SK-N-SH (cell line): ENCODE measurements at regions not wholly inside any gene's neighbourhood (a gene's known extent, or its start where the extent isn't known, plus 50 kb on each side); places are given as distances from the start of the nearest gene placed in this dataset.

ENCODE experiments used
- CTCF ChIA-PET: fragments of 300-600, 350-600 bp; formaldehyde crosslinking; extraction: SDS; loops from one replicate; lab custom pipeline; 2021; lab: Yijun Ruan, JAX
- POLR2A ChIA-PET: fragments of 350-600 bp; sonication (Branson Sonifier 250); formaldehyde crosslinking; extraction: SDS; loops from one replicate; lab custom pipeline; 2020; ENCODE audit warnings: antibody characterized with exemption, inconsistent platforms; lab: Yijun Ruan, JAX
- DNase-seq: peaks from one replicate; pipeline ENCODE4 v3.0.0; 2012
- H2AFZ ChIP-seq: fragments of 200-600 bp; sonication (generic); 2 replicates; pipeline ENCODE4 v1.8.1; 2016; ENCODE audit warnings: antibody characterized with exemption, mild to moderate bottlenecking, low read depth
- H3F3A ChIP-seq: fragments of 200-600 bp; sonication (generic); replicated peaks from 2 replicates; pipeline ENCODE3; 2016; ENCODE audit warnings: antibody characterized with exemption, mild to moderate bottlenecking; ENCODE audit not compliant: insufficient read depth
- H3K27ac ChIP-seq, 2 experiments: fragments of 200-500 bp in 1 of 2; fragments of 200-600 bp in 1 of 2; sonication (Bioruptor generic) in 1 of 2; sonication (generic), shearing (Covaris generic) in 1 of 2; 2 replicates each; pipeline versions ENCODE4 v1.5.1 to v1.6.1; 2014 to 2016; ENCODE audit warnings: low read depth in 2 of 2, inconsistent platforms in 1 of 2, low read length in 1 of 2, mild to moderate bottlenecking in 1 of 2, mixed read lengths in 1 of 2
- H3K27me3 ChIP-seq: fragments of 200-600 bp; sonication (generic), shearing (Covaris generic); 2 replicates; pipeline ENCODE4 v1.6.1; 2016; ENCODE audit warnings: mixed run types; ENCODE audit not compliant: insufficient read depth
- H3K36me3 ChIP-seq, 2 experiments: fragments of 200-500 bp in 1 of 2; fragments of 200-600 bp in 1 of 2; sonication (Bioruptor generic) in 1 of 2; sonication (generic) in 1 of 2; replicated peaks in 1 of 2; 2 replicates each; pipeline versions ENCODE3 to v1.5.1; 2014 to 2016; ENCODE audit warnings: low read length in 1 of 2, mild to moderate bottlenecking in 1 of 2; ENCODE audit not compliant: insufficient read depth in 2 of 2, control insufficient read depth in 1 of 2
- H3K4me1 ChIP-seq, 2 experiments: fragments of 200-500 bp in 1 of 2; fragments of 200-600 bp in 1 of 2; sonication (Bioruptor generic) in 1 of 2; sonication (generic), shearing (Covaris generic) in 1 of 2; 2 replicates each; pipeline versions ENCODE4 v1.5.1 to v1.6.1; 2014 to 2016; ENCODE audit warnings: low read depth in 1 of 2, low read length in 1 of 2, mixed run types in 1 of 2; ENCODE audit not compliant: insufficient read depth in 2 of 2, control insufficient read depth in 1 of 2
- H3K4me2 ChIP-seq: fragments of 200-600 bp; sonication (generic), shearing (Covaris generic); 2 replicates; pipeline ENCODE4 v1.6.1; 2017; ENCODE audit warnings: mixed run types
- H3K4me3 ChIP-seq, 2 experiments: fragments of 200-500 bp in 1 of 2; fragments of 200-600 bp in 1 of 2; sonication (Bioruptor generic) in 1 of 2; sonication (generic), shearing (Covaris generic) in 1 of 2; 2 replicates each; pipeline versions ENCODE4 v1.5.1 to v1.8.1; 2014 to 2016; ENCODE audit warnings: low read depth in 2 of 2, inconsistent platforms in 1 of 2, low read length in 1 of 2, mild to moderate bottlenecking in 1 of 2, mixed read lengths in 1 of 2, moderate library complexity in 1 of 2
- H3K79me2 ChIP-seq: fragments of 200-600 bp; sonication (generic); 2 replicates; pipeline ENCODE4 v1.8.1; 2017; ENCODE audit warnings: mild to moderate bottlenecking; ENCODE audit not compliant: insufficient read depth
- H3K9ac ChIP-seq: fragments of 200-600 bp; sonication (generic); 2 replicates; pipeline ENCODE4 v1.6.1; 2017; ENCODE audit warnings: mixed run types
- H3K9me2 ChIP-seq: fragments of 200-600 bp; sonication (generic); 2 replicates; pipeline ENCODE4 v1.6.1; 2017; ENCODE audit warnings: mixed run types
- H3K9me3 ChIP-seq: fragments of 200-600 bp; sonication (generic); 2 replicates; pipeline ENCODE4 v1.6.1; 2017; ENCODE audit warnings: mixed run types, mild to moderate bottlenecking, moderate library complexity
- H4K20me1 ChIP-seq: fragments of 200-600 bp; sonication (generic); 2 replicates; pipeline ENCODE4 v1.6.1; 2017; ENCODE audit warnings: mild to moderate bottlenecking, mixed run types; ENCODE audit not compliant: insufficient read depth
- CHD2 ChIP-seq: fragments of 150-350 bp; IDR thresholded peaks from 2 replicates; pipeline ENCODE4 v1.6.1; 2018; ENCODE audit warnings: low read length; ENCODE audit not compliant: partially characterized antibody
- EP300 ChIP-seq, 2 experiments: IDR thresholded peaks; 2 replicates each; pipeline versions ENCODE4 v1.4.0 to v1.6.1; 2012; ENCODE audit warnings: borderline replicate concordance in 1 of 2, low read depth in 1 of 2, low read length in 1 of 2
- EZH2phosphoT487 ChIP-seq: fragments of 200-600 bp; sonication (generic); IDR thresholded peaks from 2 replicates; pipeline ENCODE4 v1.6.1; 2017; ENCODE audit warnings: low read depth, mixed run types, mild to moderate bottlenecking, antibody characterized with exemption, moderate library complexity, borderline replicate concordance
- FOSL2 ChIP-seq: IDR thresholded peaks from 2 replicates; pipeline ENCODE4 v1.4.0; 2012; ENCODE audit warnings: low read depth, mild to moderate bottlenecking, moderate library complexity, borderline replicate concordance
- GATA2 ChIP-seq: sonication (generic); formaldehyde crosslinking; IDR thresholded peaks from 2 replicates; pipeline ENCODE4 v1.5.0; 2020; ENCODE audit warnings: mild to moderate bottlenecking, missing genetic modification reagents
- MEF2A ChIP-seq: IDR thresholded peaks from 2 replicates; pipeline ENCODE4 v1.4.0; 2012; ENCODE audit warnings: low read depth, borderline replicate concordance
- MXI1 ChIP-seq: IDR thresholded peaks from 2 replicates; pipeline ENCODE4 v1.6.1; 2012; ENCODE audit warnings: mild to moderate bottlenecking, low read depth, low read length, improper control_type of control experiment
- NRF1 ChIP-seq: IDR thresholded peaks from 2 replicates; pipeline ENCODE4 v1.6.1; 2012; ENCODE audit warnings: low read depth, mild to moderate bottlenecking, low read length
- POLR2AphosphoS5 ChIP-seq: IDR thresholded peaks from 2 replicates; pipeline ENCODE4 v1.6.1; 2012; ENCODE audit warnings: low read depth, low read length
- RAD21 ChIP-seq: IDR thresholded peaks from 2 replicates; pipeline ENCODE4 v1.6.1; 2012; ENCODE audit warnings: mild to moderate bottlenecking, low read length
- RCOR1 ChIP-seq: fragments of 150-350 bp; IDR thresholded peaks from 2 replicates; pipeline ENCODE4 v1.6.1; 2017; ENCODE audit warnings: antibody characterized with exemption, low read length
- SMC3 ChIP-seq: IDR thresholded peaks from 2 replicates; pipeline ENCODE4 v1.6.1; 2012; ENCODE audit warnings: low read depth, low read length, improper control_type of control experiment
- TAF1 ChIP-seq: IDR thresholded peaks from 2 replicates; pipeline ENCODE4 v1.6.1; 2012; ENCODE audit warnings: low read depth, mild to moderate bottlenecking, low read length, moderate library complexity, borderline replicate concordance
- TEAD4 ChIP-seq: IDR thresholded peaks from 2 replicates; pipeline ENCODE4 v1.4.0; 2012; ENCODE audit warnings: mild to moderate bottlenecking, borderline replicate concordance; ENCODE audit not compliant: insufficient read depth
- USF1 ChIP-seq: IDR thresholded peaks from 2 replicates; pipeline ENCODE4 v1.4.0; 2012; ENCODE audit warnings: low read depth, borderline replicate concordance
- YY1 ChIP-seq: IDR thresholded peaks from 2 replicates; pipeline ENCODE4 v1.4.0; 2012; ENCODE audit warnings: low read depth, mild to moderate bottlenecking
- WGBS: methylation state at CpG from one replicate; pipeline ENCODE4 v1.1.6; 2017; ENCODE audit warnings: low lambda C conversion rate; 5-methylcytosine and 5-hydroxymethylcytosine counted together
- TF ChIP-seq, protein P1 (sequence below): IDR thresholded peaks from 2 replicates; pipeline ENCODE4 v1.6.1; 2012; ENCODE audit warnings: mild to moderate bottlenecking, low read depth, low read length, moderate library complexity
- TF ChIP-seq, protein P2 (sequence below): fragments of 150-350 bp; IDR thresholded peaks from 2 replicates; pipeline ENCODE4 v1.6.1; 2017; ENCODE audit warnings: antibody characterized with exemption, low read length, low read depth, borderline replicate concordance

GRCh38 chr13:95447814-95448213, 104.7 kb upstream of the CLDN10 start:
- WGBS = 75% methylated on average over 8 of the region's 8 CpGs
- Histone ChIP-seq H3K4me2 (no peak overlapping the region), H3K36me3 (no peaks in the 10 kb centered on the region), H3K9me3 (no peaks in the 10 kb centered on the region), H4K20me1 (no peaks in the 10 kb centered on the region), H3K27me3 (peaks cover 7% of the 10 kb centered on the region; the same call in 1 of the 2 replicates), H3K4me3 (no peak overlapping the region), H3K79me2 (no peaks in the 10 kb centered on the region), H3K4me1 (no peaks in the 10 kb centered on the region; a peak in 1 of 4 replicates), H3K9me2 (no peaks in the 10 kb centered on the region), H2AFZ (no peak overlapping the region), H3F3A (no peaks in the 10 kb centered on the region), H3K9ac (no peak overlapping the region), H3K27ac (no peak overlapping the region)
- ChIA-PET CTCF (interaction anchor here (0.8 kb wide), 1 partner anchor 44 kb away, joined by 3 read pairs; no protein-coding TSS in a partner anchor), POLR2A (no interaction called here)
- no peak for DNase-seq
- TF ChIP-seq, protein P1, sequence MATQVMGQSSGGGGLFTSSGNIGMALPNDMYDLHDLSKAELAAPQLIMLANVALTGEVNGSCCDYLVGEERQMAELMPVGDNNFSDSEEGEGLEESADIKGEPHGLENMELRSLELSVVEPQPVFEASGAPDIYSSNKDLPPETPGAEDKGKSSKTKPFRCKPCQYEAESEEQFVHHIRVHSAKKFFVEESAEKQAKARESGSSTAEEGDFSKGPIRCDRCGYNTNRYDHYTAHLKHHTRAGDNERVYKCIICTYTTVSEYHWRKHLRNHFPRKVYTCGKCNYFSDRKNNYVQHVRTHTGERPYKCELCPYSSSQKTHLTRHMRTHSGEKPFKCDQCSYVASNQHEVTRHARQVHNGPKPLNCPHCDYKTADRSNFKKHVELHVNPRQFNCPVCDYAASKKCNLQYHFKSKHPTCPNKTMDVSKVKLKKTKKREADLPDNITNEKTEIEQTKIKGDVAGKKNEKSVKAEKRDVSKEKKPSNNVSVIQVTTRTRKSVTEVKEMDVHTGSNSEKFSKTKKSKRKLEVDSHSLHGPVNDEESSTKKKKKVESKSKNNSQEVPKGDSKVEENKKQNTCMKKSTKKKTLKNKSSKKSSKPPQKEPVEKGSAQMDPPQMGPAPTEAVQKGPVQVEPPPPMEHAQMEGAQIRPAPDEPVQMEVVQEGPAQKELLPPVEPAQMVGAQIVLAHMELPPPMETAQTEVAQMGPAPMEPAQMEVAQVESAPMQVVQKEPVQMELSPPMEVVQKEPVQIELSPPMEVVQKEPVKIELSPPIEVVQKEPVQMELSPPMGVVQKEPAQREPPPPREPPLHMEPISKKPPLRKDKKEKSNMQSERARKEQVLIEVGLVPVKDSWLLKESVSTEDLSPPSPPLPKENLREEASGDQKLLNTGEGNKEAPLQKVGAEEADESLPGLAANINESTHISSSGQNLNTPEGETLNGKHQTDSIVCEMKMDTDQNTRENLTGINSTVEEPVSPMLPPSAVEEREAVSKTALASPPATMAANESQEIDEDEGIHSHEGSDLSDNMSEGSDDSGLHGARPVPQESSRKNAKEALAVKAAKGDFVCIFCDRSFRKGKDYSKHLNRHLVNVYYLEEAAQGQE = no peak
- TF ChIP-seq EP300 (IDR thresholded peaks at IDR 0.05; ENCODE audit: borderline replicate concordance in 1 of 2, low read depth in 1 of 2, low read length in 1 of 2) (no peak), RAD21 (no peak), NRF1 (no peak), USF1 (no peak), POLR2AphosphoS5 (no peak), FOSL2 (no peak), EZH2phosphoT487 (no peak), TEAD4 (no peak), RCOR1 (no peak), SMC3 (no peak), MXI1 (no peak), TAF1 (no peak), MEF2A (no peak), YY1 (no peak), CHD2 (no peak), GATA2 (CRISPR knock-in tag) (no peak)
- TF ChIP-seq, protein P2, sequence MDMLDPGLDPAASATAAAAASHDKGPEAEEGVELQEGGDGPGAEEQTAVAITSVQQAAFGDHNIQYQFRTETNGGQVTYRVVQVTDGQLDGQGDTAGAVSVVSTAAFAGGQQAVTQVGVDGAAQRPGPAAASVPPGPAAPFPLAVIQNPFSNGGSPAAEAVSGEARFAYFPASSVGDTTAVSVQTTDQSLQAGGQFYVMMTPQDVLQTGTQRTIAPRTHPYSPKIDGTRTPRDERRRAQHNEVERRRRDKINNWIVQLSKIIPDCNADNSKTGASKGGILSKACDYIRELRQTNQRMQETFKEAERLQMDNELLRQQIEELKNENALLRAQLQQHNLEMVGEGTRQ = no peak
